Hepatocyte (in vitro differentiated cells): ENCODE measurements at regions not wholly inside any gene's neighbourhood (a gene's known extent, or its start where the extent isn't known, plus 50 kb on each side); places are given as distances from the start of the nearest gene placed in this dataset.
A peak's percentile ranks its signal among the peaks of the same experiment; 100 is the strongest.

Experiments used
- DNase-seq: peaks from one replicate; pipeline ENCODE4 v3.0.0-alpha.2; 2016; ENCODE audit warnings: low spot score
- H2AFZ ChIP-seq: fragments of 200-600 bp; sonication (generic); 2 replicates; pipeline ENCODE4 v1.6.0; 2016; ENCODE audit warnings: antibody characterized with exemption, mild to moderate bottlenecking
- H3K27ac ChIP-seq: fragments of 200-600 bp; sonication (generic); 2 replicates; pipeline ENCODE4 v1.5.1; 2016; ENCODE audit warnings: mild to moderate bottlenecking
- H3K27me3 ChIP-seq: fragments of 200-600 bp; sonication (generic); 2 replicates; pipeline ENCODE4 v1.6.1; 2016
- H3K36me3 ChIP-seq: fragments of 200-600 bp; sonication (generic); replicated peaks from 2 replicates; pipeline ENCODE4 v1.5.1; 2016; ENCODE audit warnings: low read depth; ENCODE audit not compliant: insufficient read depth
- H3K4me1 ChIP-seq: fragments of 200-600 bp; sonication (generic); 2 replicates; pipeline ENCODE4 v1.5.1; 2016; ENCODE audit warnings: mild to moderate bottlenecking, moderate library complexity; ENCODE audit not compliant: insufficient read depth
- H3K4me2 ChIP-seq: fragments of 200-600 bp; sonication (generic); 2 replicates; pipeline ENCODE4 v1.6.0; 2016
- H3K4me3 ChIP-seq: fragments of 200-600 bp; sonication (generic); 2 replicates; pipeline ENCODE4 v1.5.1; 2016; ENCODE audit warnings: mild to moderate bottlenecking
- H3K79me2 ChIP-seq: fragments of 200-600 bp; sonication (generic); 2 replicates; pipeline ENCODE4 v1.6.0; 2017; ENCODE audit warnings: mild to moderate bottlenecking
- H3K9me2 ChIP-seq: fragments of 200-600 bp; sonication (generic); replicated peaks from 2 replicates; pipeline ENCODE4 v1.6.0; 2017; ENCODE audit warnings: mild to moderate bottlenecking; ENCODE audit not compliant: insufficient read depth
- H3K9me3 ChIP-seq: fragments of 200-600 bp; sonication (generic); 2 replicates; pipeline ENCODE4 v1.5.1; 2016; ENCODE audit warnings: low read depth, mild to moderate bottlenecking
- H4K20me1 ChIP-seq: fragments of 200-600 bp; sonication (generic); 2 replicates; pipeline ENCODE4 v1.6.0; 2016; ENCODE audit warnings: mild to moderate bottlenecking; ENCODE audit not compliant: insufficient read depth, poor library complexity, severe bottlenecking
- CTCF ChIP-seq: fragments of 200-600 bp; sonication (generic); IDR thresholded peaks from 2 replicates; pipeline ENCODE4 v1.5.1; 2016; ENCODE audit warnings: antibody characterized with exemption, mild to moderate bottlenecking; ENCODE audit not compliant: poor library complexity
- EZH2 ChIP-seq: fragments of 200-600 bp; sonication (generic); IDR thresholded peaks from 2 replicates; pipeline ENCODE4 v1.6.1; 2016; ENCODE audit warnings: antibody characterized with exemption, mild to moderate bottlenecking, borderline replicate concordance
- EZH2phosphoT487 ChIP-seq: fragments of 200-600 bp; sonication (generic); IDR thresholded peaks from one replicate; pipeline ENCODE4 v1.6.1; 2018; ENCODE audit warnings: antibody characterized with exemption, mild to moderate bottlenecking, low read depth, moderate library complexity; ENCODE audit not compliant: unreplicated experiment, severe bottlenecking
- WGBS: methylation state at CpG from one replicate; pipeline ENCODE4 v1.1.6; 2016; ENCODE audit warnings: low lambda C conversion rate; ENCODE audit errors: missing lambda C conversion rate; 5-methylcytosine and 5-hydroxymethylcytosine counted together

GRCh38 chrX:45360571-45360970 is 159.9 kb upstream of the DIPK2B start:
- H4K20me1 ChIP-seq, result no peaks in the 10 kb centered on the region
- 73% methylated on average over 1 of the region's 1 CpG for WGBS

GRCh38 chrX:45358392-45358791 is 157.7 kb upstream of the DIPK2B start:
- TF ChIP-seq EZH2 (no peak), CTCF (no peak), EZH2phosphoT487 (no peak)
- Histone ChIP-seq H3K9me3 (peaks cover 8% of the 10 kb centered on the region), H4K20me1 (no peaks in the 10 kb centered on the region), H3K4me2 (peak overlapping the region; percentile 25), H2AFZ (no peak overlapping the region), H3K27me3 (no peaks in the 10 kb centered on the region), H3K4me3 (no peak overlapping the region), H3K27ac (peak overlapping the region; percentile 62), H3K4me1 (no peaks in the 10 kb centered on the region), H3K9me2 (no peaks in the 10 kb centered on the region), H3K36me3 (no peaks in the 10 kb centered on the region), H3K79me2 (no peaks in the 10 kb centered on the region)
- DNase-seq, result no peak
- WGBS, result 15% methylated on average over 1 of the region's 1 CpG

More at GRCh38 chrX:45360571-45360970, 159.9 kb upstream of the DIPK2B start:
- Histone ChIP-seq H3K9me2 (no peaks in the 10 kb centered on the region), H3K27me3 (no peaks in the 10 kb centered on the region), H3K79me2 (no peaks in the 10 kb centered on the region), H3K4me3 (no peak overlapping the region), H3K27ac (peak overlapping the region; percentile 13), H2AFZ (no peak overlapping the region), H3K4me2 (no peak overlapping the region), H3K9me3 (peaks cover 8% of the 10 kb centered on the region), H3K4me1 (no peaks in the 10 kb centered on the region), H3K36me3 (no peaks in the 10 kb centered on the region)
- no peak for TF ChIP-seq EZH2
- TF ChIP-seq EZH2phosphoT487, result no peak
- no peak for TF ChIP-seq CTCF
- no peak for DNase-seq

GRCh38 chrX:45353456-45353855 is 152.8 kb upstream of the DIPK2B start:
- DNase-seq, result no peak
- TF ChIP-seq CTCF, result no peak
- TF ChIP-seq EZH2phosphoT487, result no peak
- TF ChIP-seq EZH2, result no peak
- H3K4me2 ChIP-seq, result no peak overlapping the region
- H3K9me3 ChIP-seq, result peaks cover 8% of the 10 kb centered on the region
- no peaks in the 10 kb centered on the region for H3K36me3 ChIP-seq
- H4K20me1 ChIP-seq, result no peaks in the 10 kb centered on the region
- WGBS, result 59% methylated on average over 3 of the region's 3 CpGs
- H3K79me2 ChIP-seq, result no peaks in the 10 kb centered on the region
- no peaks in the 10 kb centered on the region for H3K4me1 ChIP-seq
- H2AFZ ChIP-seq, result no peak overlapping the region
- no peaks in the 10 kb centered on the region for H3K27me3 ChIP-seq
- H3K9me2 ChIP-seq, result no peaks in the 10 kb centered on the region
- H3K27ac ChIP-seq, result no peak overlapping the region
- H3K4me3 ChIP-seq, result no peak overlapping the region

- Histone ChIP-seq H3K9me2 (no peaks in the 10 kb centered on the region), H3K36me3 (no peaks in the 10 kb centered on the region), H3K4me3 (no peak overlapping the region), H3K79me2 (no peaks in the 10 kb centered on the region), H3K4me2 (no peak overlapping the region), H3K4me1 (no peaks in the 10 kb centered on the region), H3K27ac (no peak overlapping the region), H3K27me3 (no peaks in the 10 kb centered on the region), H2AFZ (no peak overlapping the region), H3K9me3 (peaks cover 8% of the 10 kb centered on the region), H4K20me1 (no peaks in the 10 kb centered on the region)
- 48% methylated on average over 2 of the region's 2 CpGs for WGBS
- TF ChIP-seq CTCF (no peak), EZH2phosphoT487 (no peak), EZH2 (no peak)
- DNase-seq, result no peak
Observed at GRCh38 chrX:45352611-45353010, 151.9 kb upstream of the DIPK2B start.
